Neural cell (in vitro differentiated cells): ENCODE measurements at regions not wholly inside any gene's neighbourhood (a gene's known extent, or its start where the extent isn't known, plus 50 kb on each side); places are given as distances from the start of the nearest gene placed in this dataset.

Experiments used
- H2AFZ ChIP-seq: fragments of 200-600, 300-800 bp; sonication (generic), shearing (Covaris generic); 2 replicates; pipeline ENCODE4 v1.6.0; 2014; ENCODE audit warnings: low read depth, mild to moderate bottlenecking, antibody characterized with exemption, low read length, moderate library complexity
- H3F3A ChIP-seq: fragments of 200-600 bp; shearing (Covaris generic); 2 replicates; pipeline ENCODE4 v1.6.1; 2016; ENCODE audit warnings: mild to moderate bottlenecking, moderate library complexity, mixed read lengths, antibody characterized with exemption, low read length; ENCODE audit not compliant: insufficient read depth, poor library complexity, severe bottlenecking
- H3K27ac ChIP-seq: fragments of 200-600, 300-800 bp; sonication (generic), shearing (Covaris generic); 2 replicates; pipeline ENCODE4 v1.5.1; 2014; ENCODE audit warnings: mild to moderate bottlenecking, low read length, moderate library complexity
- H3K27me3 ChIP-seq: fragments of 300-800, 200-600 bp; sonication (generic), shearing (Covaris generic); 2 replicates; pipeline ENCODE4 v1.6.0; 2014; ENCODE audit warnings: mild to moderate bottlenecking, low read depth, low read length, moderate library complexity; ENCODE audit not compliant: insufficient read depth
- H3K36me3 ChIP-seq: fragments of 300-800, 200-600 bp; sonication (generic), shearing (Covaris generic); 2 replicates; pipeline ENCODE4 v1.5.1; 2014; ENCODE audit warnings: mild to moderate bottlenecking, antibody characterized with exemption, low read length, moderate library complexity; ENCODE audit not compliant: insufficient read depth
- H3K4me2 ChIP-seq: fragments of 300-800, 200-600 bp; sonication (generic), shearing (Covaris generic); 2 replicates; pipeline ENCODE4 v1.6.0; 2014; ENCODE audit warnings: mild to moderate bottlenecking, low read length
- H3K4me3 ChIP-seq: fragments of 300-800, 200-600 bp; sonication (generic), shearing (Covaris generic); 2 replicates; pipeline ENCODE4 v1.5.1; 2014; ENCODE audit warnings: mild to moderate bottlenecking, low read length, moderate library complexity
- H3K79me2 ChIP-seq: fragments of 200-600 bp; shearing (Covaris generic); replicated peaks from 2 replicates; pipeline ENCODE4 v1.6.0; 2014; ENCODE audit warnings: mild to moderate bottlenecking, low read length, moderate library complexity; ENCODE audit not compliant: insufficient read depth
- H3K9ac ChIP-seq: fragments of 300-800, 200-600 bp; sonication (generic), shearing (Covaris generic); 2 replicates; pipeline ENCODE4 v1.6.1; 2016; ENCODE audit warnings: mild to moderate bottlenecking, low read length, mixed read lengths
- H3K9me2 ChIP-seq: fragments of 200-600 bp; shearing (Covaris generic); 2 replicates; pipeline ENCODE4 v1.6.1; 2016; ENCODE audit warnings: mild to moderate bottlenecking, low read length, mixed read lengths; ENCODE audit not compliant: insufficient read depth
- H3K9me3 ChIP-seq: fragments of 200-600, 300-800 bp; sonication (generic), shearing (Covaris generic); 2 replicates; pipeline ENCODE4 v1.6.1; 2016; ENCODE audit warnings: mild to moderate bottlenecking, mixed run types, low read length, moderate library complexity, mixed read lengths
- H4K20me1 ChIP-seq: fragments of 200-600 bp; shearing (Covaris generic); 2 replicates; pipeline ENCODE4 v1.6.1; 2016; ENCODE audit warnings: mild to moderate bottlenecking, mixed run types; ENCODE audit not compliant: insufficient read depth
- EZH2 ChIP-seq: fragments of 200-600, 300-800 bp; shearing (Covaris generic), sonication (generic); IDR thresholded peaks from 2 replicates; pipeline ENCODE4 v1.6.1; 2014; ENCODE audit warnings: antibody characterized with exemption, low read length, borderline replicate concordance, mild to moderate bottlenecking; ENCODE audit not compliant: insufficient read depth, poor library complexity, severe bottlenecking
- MXI1 ChIP-seq: fragments of 450-650 bp; conservative IDR thresholded peaks from 2 replicates; pipeline ENCODE4 v1.6.1; 2014; ENCODE audit warnings: antibody characterized with exemption, mild to moderate bottlenecking; ENCODE audit not compliant: poor library complexity, severe bottlenecking
- POLR2AphosphoS5 ChIP-seq: IDR thresholded peaks from 2 replicates; pipeline ENCODE4 v1.6.1; 2012
- RAD21 ChIP-seq: fragments of 450-650 bp; conservative IDR thresholded peaks from 2 replicates; pipeline ENCODE4 v1.6.1; 2014; ENCODE audit warnings: antibody characterized with exemption, mild to moderate bottlenecking, moderate library complexity
- SMC3 ChIP-seq: fragments of 450-650 bp; conservative IDR thresholded peaks from 2 replicates; pipeline ENCODE4 v1.6.1; 2014; ENCODE audit warnings: antibody characterized with exemption, mild to moderate bottlenecking, moderate library complexity; ENCODE audit not compliant: poor library complexity
- TAF1 ChIP-seq: IDR thresholded peaks from 2 replicates; pipeline ENCODE4 v1.6.1; 2012; ENCODE audit warnings: low read depth
- TF ChIP-seq, protein P1 (sequence below): fragments of 450-650 bp; IDR thresholded peaks from 2 replicates; pipeline ENCODE4 v1.5.1; 2014; ENCODE audit warnings: antibody characterized with exemption, mild to moderate bottlenecking, moderate library complexity; ENCODE audit not compliant: poor library complexity, severe bottlenecking
- TF ChIP-seq, protein P2 (sequence below): IDR thresholded peaks from 2 replicates; pipeline ENCODE4 v1.6.1; 2012; ENCODE audit warnings: borderline replicate concordance

DNA sequence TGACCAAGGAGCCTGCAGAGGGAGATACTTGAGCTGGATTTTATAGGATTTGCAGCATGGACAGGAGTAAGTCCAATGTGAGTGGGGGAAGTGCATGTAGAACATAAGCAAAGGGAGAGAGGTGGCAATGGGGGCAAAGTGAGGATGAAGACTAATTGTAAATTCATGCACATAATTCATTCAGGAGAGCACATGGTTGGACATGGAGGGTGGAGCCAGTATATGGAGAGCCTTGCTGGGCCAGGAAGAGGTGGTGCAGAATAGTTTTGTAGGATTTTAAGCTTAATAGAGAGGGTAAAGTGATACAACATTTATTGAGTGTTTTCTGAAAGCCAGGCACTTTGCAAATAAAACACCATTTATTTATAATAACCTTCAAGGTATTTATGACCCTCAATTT is 274.3 kb upstream of the C11orf87 start:
- no peak for TF ChIP-seq POLR2AphosphoS5
- TF ChIP-seq EZH2: no peak
- no peak for TF ChIP-seq SMC3
- TF ChIP-seq TAF1: no peak
- TF ChIP-seq, protein P1, sequence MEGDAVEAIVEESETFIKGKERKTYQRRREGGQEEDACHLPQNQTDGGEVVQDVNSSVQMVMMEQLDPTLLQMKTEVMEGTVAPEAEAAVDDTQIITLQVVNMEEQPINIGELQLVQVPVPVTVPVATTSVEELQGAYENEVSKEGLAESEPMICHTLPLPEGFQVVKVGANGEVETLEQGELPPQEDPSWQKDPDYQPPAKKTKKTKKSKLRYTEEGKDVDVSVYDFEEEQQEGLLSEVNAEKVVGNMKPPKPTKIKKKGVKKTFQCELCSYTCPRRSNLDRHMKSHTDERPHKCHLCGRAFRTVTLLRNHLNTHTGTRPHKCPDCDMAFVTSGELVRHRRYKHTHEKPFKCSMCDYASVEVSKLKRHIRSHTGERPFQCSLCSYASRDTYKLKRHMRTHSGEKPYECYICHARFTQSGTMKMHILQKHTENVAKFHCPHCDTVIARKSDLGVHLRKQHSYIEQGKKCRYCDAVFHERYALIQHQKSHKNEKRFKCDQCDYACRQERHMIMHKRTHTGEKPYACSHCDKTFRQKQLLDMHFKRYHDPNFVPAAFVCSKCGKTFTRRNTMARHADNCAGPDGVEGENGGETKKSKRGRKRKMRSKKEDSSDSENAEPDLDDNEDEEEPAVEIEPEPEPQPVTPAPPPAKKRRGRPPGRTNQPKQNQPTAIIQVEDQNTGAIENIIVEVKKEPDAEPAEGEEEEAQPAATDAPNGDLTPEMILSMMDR: no peak
- H3K27ac ChIP-seq: no peak overlapping the region
- H4K20me1 ChIP-seq: no peaks in the 10 kb centered on the region
- no peaks in the 10 kb centered on the region for H3F3A ChIP-seq
- H3K27me3 ChIP-seq: no peaks in the 10 kb centered on the region
- no peak overlapping the region for H3K4me3 ChIP-seq
- no peak overlapping the region for H3K9ac ChIP-seq
- no peaks in the 10 kb centered on the region for H3K79me2 ChIP-seq
- H3K4me2 ChIP-seq: no peak overlapping the region
- H2AFZ ChIP-seq: no peak overlapping the region
- no peaks in the 10 kb centered on the region for H3K36me3 ChIP-seq
- no peaks in the 10 kb centered on the region for H3K9me3 ChIP-seq
- no peaks in the 10 kb centered on the region for H3K9me2 ChIP-seq

DNA sequence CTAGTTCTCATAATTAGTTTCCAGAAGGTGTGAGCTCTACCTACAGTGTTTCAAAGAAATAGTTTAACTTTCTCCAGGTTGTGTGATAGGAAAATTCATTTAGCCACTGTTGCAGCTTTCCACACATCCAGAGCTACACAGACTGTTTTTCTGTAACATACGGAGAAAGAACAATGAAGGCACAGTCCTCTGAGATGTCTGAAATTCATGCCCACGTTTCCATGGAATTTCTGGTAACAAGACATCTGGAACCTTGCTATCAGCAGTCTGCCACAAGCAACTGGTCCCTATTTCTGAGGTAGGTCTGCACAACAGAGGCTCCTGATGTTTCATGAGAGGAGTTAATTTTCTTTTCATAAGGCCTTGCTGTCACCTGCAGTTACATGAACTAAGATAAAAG is 273.3 kb upstream of the C11orf87 start:
- no peak overlapping the region for H3K9ac ChIP-seq
- no peaks in the 10 kb centered on the region for H4K20me1 ChIP-seq
- no peaks in the 10 kb centered on the region for H3F3A ChIP-seq
- no peaks in the 10 kb centered on the region for H3K9me3 ChIP-seq
- H3K79me2 ChIP-seq: no peaks in the 10 kb centered on the region
- H3K4me2 ChIP-seq: no peak overlapping the region
- TF ChIP-seq, protein P1: no peak
- H2AFZ ChIP-seq: no peak overlapping the region
- no peaks in the 10 kb centered on the region for H3K36me3 ChIP-seq
- H3K27ac ChIP-seq: no peak overlapping the region
- no peak overlapping the region for H3K4me3 ChIP-seq
- no peaks in the 10 kb centered on the region for H3K9me2 ChIP-seq
- no peaks in the 10 kb centered on the region for H3K27me3 ChIP-seq

DNA sequence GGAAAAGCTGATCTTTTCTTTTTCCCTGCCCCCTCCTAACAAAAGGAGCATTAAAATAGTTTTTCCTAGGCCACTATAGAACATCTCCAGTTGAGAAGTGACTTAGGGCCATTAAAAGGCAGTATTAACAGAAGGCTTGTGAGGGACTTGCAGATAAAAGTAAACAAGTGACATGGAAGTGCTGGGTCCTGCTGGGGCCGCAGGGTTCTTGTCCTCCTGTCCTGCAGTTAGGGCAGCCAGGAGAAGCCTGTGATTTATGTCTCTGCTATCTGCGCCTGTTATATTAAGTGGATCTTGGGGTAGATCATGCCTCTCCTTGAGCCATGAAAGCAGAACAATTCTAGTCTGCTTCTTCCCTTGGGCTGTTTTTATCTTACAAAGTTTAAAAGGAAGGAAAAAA is 271.4 kb upstream of the C11orf87 start:
- H3K79me2 ChIP-seq: no peaks in the 10 kb centered on the region
- no peak overlapping the region for H3K9ac ChIP-seq
- H3K27me3 ChIP-seq: no peaks in the 10 kb centered on the region
- H3K36me3 ChIP-seq: no peaks in the 10 kb centered on the region
- no peaks in the 10 kb centered on the region for H3F3A ChIP-seq
- no peaks in the 10 kb centered on the region for H3K9me3 ChIP-seq
- no peak for TF ChIP-seq RAD21
- H3K27ac ChIP-seq: no peak overlapping the region
- H2AFZ ChIP-seq: no peak overlapping the region
- no peaks in the 10 kb centered on the region for H3K9me2 ChIP-seq
- no peak overlapping the region for H3K4me2 ChIP-seq
- no peak overlapping the region for H3K4me3 ChIP-seq
- no peaks in the 10 kb centered on the region for H4K20me1 ChIP-seq

DNA sequence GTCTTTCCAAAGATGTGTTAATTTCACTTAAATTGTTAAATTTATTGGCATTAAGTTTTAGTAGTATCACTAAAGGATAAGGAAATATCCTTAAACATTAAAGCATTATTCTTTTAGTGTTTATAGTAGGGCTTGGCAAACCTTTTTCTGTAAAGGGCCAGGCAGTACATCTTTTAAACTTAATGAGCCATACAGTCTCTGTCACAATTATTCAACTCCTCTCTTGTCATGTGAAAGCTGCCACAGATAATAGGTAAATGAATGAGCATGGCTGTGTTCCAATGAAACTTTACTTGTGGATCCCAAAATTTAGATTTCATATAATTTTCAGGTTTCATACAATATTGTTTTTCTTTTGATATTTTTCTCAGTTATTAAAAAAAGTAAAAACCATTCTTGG is 268.2 kb upstream of the C11orf87 start:
- no peak overlapping the region for H3K9ac ChIP-seq
- no peak overlapping the region for H3K4me2 ChIP-seq
- no peaks in the 10 kb centered on the region for H3K27me3 ChIP-seq
- H2AFZ ChIP-seq: no peak overlapping the region
- H3K9me3 ChIP-seq: no peaks in the 10 kb centered on the region
- H3F3A ChIP-seq: no peaks in the 10 kb centered on the region
- H4K20me1 ChIP-seq: no peaks in the 10 kb centered on the region
- H3K79me2 ChIP-seq: no peaks in the 10 kb centered on the region
- no peaks in the 10 kb centered on the region for H3K36me3 ChIP-seq
- H3K27ac ChIP-seq: no peak overlapping the region
- H3K9me2 ChIP-seq: no peaks in the 10 kb centered on the region
- H3K4me3 ChIP-seq: no peak overlapping the region
- TF ChIP-seq, protein P1: no peak
- TF ChIP-seq MXI1: no peak
- TF ChIP-seq POLR2AphosphoS5: no peak
- TF ChIP-seq, protein P2, sequence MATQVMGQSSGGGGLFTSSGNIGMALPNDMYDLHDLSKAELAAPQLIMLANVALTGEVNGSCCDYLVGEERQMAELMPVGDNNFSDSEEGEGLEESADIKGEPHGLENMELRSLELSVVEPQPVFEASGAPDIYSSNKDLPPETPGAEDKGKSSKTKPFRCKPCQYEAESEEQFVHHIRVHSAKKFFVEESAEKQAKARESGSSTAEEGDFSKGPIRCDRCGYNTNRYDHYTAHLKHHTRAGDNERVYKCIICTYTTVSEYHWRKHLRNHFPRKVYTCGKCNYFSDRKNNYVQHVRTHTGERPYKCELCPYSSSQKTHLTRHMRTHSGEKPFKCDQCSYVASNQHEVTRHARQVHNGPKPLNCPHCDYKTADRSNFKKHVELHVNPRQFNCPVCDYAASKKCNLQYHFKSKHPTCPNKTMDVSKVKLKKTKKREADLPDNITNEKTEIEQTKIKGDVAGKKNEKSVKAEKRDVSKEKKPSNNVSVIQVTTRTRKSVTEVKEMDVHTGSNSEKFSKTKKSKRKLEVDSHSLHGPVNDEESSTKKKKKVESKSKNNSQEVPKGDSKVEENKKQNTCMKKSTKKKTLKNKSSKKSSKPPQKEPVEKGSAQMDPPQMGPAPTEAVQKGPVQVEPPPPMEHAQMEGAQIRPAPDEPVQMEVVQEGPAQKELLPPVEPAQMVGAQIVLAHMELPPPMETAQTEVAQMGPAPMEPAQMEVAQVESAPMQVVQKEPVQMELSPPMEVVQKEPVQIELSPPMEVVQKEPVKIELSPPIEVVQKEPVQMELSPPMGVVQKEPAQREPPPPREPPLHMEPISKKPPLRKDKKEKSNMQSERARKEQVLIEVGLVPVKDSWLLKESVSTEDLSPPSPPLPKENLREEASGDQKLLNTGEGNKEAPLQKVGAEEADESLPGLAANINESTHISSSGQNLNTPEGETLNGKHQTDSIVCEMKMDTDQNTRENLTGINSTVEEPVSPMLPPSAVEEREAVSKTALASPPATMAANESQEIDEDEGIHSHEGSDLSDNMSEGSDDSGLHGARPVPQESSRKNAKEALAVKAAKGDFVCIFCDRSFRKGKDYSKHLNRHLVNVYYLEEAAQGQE: no peak
- no peak for TF ChIP-seq SMC3
